ENCODE measurements at regions not wholly inside any gene's neighbourhood (a gene's known extent, or its start where the extent isn't known, plus 50 kb on each side); places are given as distances from the start of the nearest gene placed in this dataset.

DNA sequence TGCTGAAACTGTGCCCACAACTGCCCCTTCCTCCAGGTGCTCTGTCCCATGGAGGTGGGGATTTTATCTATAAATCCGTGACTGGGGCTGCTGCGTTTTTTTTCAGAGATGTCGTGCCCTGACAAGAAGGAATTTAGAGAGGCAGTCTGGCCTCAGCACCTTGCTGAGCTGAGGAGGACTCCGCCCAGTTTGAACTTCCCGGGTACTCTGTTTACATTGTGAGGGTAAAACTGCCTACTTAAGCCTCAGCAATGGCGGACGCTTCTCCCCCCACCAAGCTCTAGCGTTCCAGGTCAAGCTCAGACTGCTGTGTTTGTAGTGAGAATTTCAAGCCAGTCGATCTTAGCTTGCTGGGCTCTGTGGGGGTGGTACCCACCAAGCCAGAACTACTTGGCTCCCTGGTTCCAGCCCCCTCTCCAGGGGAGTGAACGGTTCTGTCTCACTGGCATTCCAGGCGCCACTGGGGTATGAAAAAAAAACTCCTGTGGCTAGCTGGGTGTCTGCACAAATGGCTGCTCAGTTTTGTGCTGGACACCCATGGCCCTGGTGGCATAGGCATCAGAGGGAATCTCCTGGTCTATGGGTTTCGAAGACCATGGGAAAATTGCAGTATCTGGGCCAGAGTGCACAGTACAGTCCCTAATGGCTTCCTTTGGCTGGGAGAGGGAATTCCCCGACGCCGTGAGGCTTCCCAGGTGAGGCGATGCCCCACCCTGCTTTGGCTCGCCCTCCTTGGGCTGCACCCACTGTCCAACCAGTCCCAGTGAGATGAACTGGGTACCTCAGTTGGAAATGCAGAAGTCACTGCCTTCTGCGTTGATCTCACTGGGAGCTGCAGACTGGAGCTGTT lies 68.5 kb upstream of the SGO1 start:
- TF ChIP-seq POLR2A (IDR thresholded peaks at IDR 0.05), result no peak
- TF ChIP-seq, protein P1, sequence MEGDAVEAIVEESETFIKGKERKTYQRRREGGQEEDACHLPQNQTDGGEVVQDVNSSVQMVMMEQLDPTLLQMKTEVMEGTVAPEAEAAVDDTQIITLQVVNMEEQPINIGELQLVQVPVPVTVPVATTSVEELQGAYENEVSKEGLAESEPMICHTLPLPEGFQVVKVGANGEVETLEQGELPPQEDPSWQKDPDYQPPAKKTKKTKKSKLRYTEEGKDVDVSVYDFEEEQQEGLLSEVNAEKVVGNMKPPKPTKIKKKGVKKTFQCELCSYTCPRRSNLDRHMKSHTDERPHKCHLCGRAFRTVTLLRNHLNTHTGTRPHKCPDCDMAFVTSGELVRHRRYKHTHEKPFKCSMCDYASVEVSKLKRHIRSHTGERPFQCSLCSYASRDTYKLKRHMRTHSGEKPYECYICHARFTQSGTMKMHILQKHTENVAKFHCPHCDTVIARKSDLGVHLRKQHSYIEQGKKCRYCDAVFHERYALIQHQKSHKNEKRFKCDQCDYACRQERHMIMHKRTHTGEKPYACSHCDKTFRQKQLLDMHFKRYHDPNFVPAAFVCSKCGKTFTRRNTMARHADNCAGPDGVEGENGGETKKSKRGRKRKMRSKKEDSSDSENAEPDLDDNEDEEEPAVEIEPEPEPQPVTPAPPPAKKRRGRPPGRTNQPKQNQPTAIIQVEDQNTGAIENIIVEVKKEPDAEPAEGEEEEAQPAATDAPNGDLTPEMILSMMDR (IDR thresholded peaks at IDR 0.05), result no peak
